H1 (cell line): ENCODE measurements at regions not wholly inside any gene's neighbourhood (a gene's known extent, or its start where the extent isn't known, plus 50 kb on each side); places are given as distances from the start of the nearest gene placed in this dataset.

Experiments used
- CTCF ChIA-PET: fragments of 300-600 bp; sonication (Branson Sonifier 250); formaldehyde crosslinking; loops from one replicate; lab custom pipeline; 2021; ENCODE audit not compliant: partially characterized antibody; lab: Charles Lee
- POLR2A ChIA-PET: fragments of 300-600 bp; sonication (Branson Sonifier 250); formaldehyde crosslinking; loops from one replicate; lab custom pipeline; 2021; ENCODE audit warnings: inconsistent platforms; ENCODE audit not compliant: partially characterized antibody; lab: Charles Lee
- DNase-seq, 2 experiments: peaks; one replicate each; pipeline versions ENCODE4 v3.0.0 to v3.0.0-alpha.2; 2010 to 2022; ENCODE audit warnings: low spot score in 2 of 2, low read depth in 1 of 2, mixed read lengths in 1 of 2
- FAIRE-seq: peaks from 2 replicates; lab custom pipeline; 2011; peaks lifted over from hg19 to GRCh38; lab: Jason Lieb, UNC
- H2AFZ ChIP-seq: 2 replicates; pipeline ENCODE4 v1.8.1; 2012; ENCODE audit warnings: low read length, inconsistent platforms
- H2AK5ac ChIP-seq: 2 replicates; pipeline ENCODE4 v1.6.1; 2013; ENCODE audit warnings: low read depth, low read length
- H2BK120ac ChIP-seq: replicated peaks from 2 replicates; pipeline ENCODE3; 2013; ENCODE audit warnings: low read depth, low read length, inconsistent platforms
- H2BK12ac ChIP-seq: 2 replicates; pipeline ENCODE4 v1.6.1; 2013; ENCODE audit warnings: low read depth, low read length
- H2BK15ac ChIP-seq: 2 replicates; pipeline ENCODE4 v1.6.1; 2013; ENCODE audit warnings: low read length
- H2BK20ac ChIP-seq: 2 replicates; pipeline ENCODE4 v1.6.1; 2013; ENCODE audit warnings: low read length
- H2BK5ac ChIP-seq: 2 replicates; pipeline ENCODE4 v1.6.1; 2013; ENCODE audit warnings: low read depth, low read length
- H3K14ac ChIP-seq: 2 replicates; pipeline ENCODE4 v1.6.1; 2013; ENCODE audit warnings: inconsistent platforms; ENCODE audit not compliant: insufficient read length
- H3K18ac ChIP-seq: 2 replicates; pipeline ENCODE4 v1.6.1; 2013; ENCODE audit warnings: low read length; ENCODE audit errors: extremely low read depth
- H3K23ac ChIP-seq: 2 replicates; pipeline ENCODE4 v1.6.1; 2013; ENCODE audit warnings: inconsistent platforms; ENCODE audit not compliant: insufficient read length
- H3K23me2 ChIP-seq: 2 replicates; pipeline ENCODE4 v1.6.1; 2013; ENCODE audit warnings: low read depth, low read length
- H3K27ac ChIP-seq: 2 replicates; pipeline ENCODE4 v1.6.1; 2011; ENCODE audit warnings: low read depth, low read length, inconsistent platforms
- H3K27me3 ChIP-seq, 4 experiments: replicated peaks in 1 of 4; 1 replicate in 1 of 4; 2 replicates in 3 of 4; pipeline versions ENCODE4 v1.6.1 to v1.8.1; 2011 to 2013; ENCODE audit warnings: low read length in 3 of 4, mild to moderate bottlenecking in 3 of 4, inconsistent platforms in 2 of 4, mixed read lengths in 2 of 4, moderate library complexity in 1 of 4; ENCODE audit not compliant: control insufficient read depth in 3 of 4, insufficient read depth in 3 of 4; ENCODE audit errors: extremely low read depth in 1 of 4
- H3K36me3 ChIP-seq, 4 experiments: 2 replicates each; pipeline versions ENCODE4 v1.6.1 to v1.8.1; 2011 to 2013; ENCODE audit warnings: mild to moderate bottlenecking in 4 of 4, low read length in 3 of 4, moderate library complexity in 2 of 4, control low read depth in 1 of 4, inconsistent platforms in 1 of 4; ENCODE audit not compliant: insufficient read depth in 4 of 4, control insufficient read depth in 2 of 4
- H3K4ac ChIP-seq: replicated peaks from 2 replicates; pipeline ENCODE3; 2013; ENCODE audit warnings: low read length, low read depth, mixed read lengths, inconsistent platforms; ENCODE audit not compliant: insufficient read length
- H3K4me1 ChIP-seq, 4 experiments: replicated peaks in 1 of 4; 1 replicate in 1 of 4; 2 replicates in 3 of 4; pipeline versions ENCODE4 v1.6.1 to v1.8.1; 2011 to 2013; ENCODE audit warnings: low read length in 3 of 4, inconsistent platforms in 2 of 4, mixed read lengths in 1 of 4; ENCODE audit not compliant: insufficient read depth in 4 of 4, control insufficient read depth in 3 of 4
- H3K4me2 ChIP-seq, 2 experiments: 2 replicates each; pipeline versions ENCODE4 v1.6.1 to v1.8.1; 2011 to 2013; ENCODE audit warnings: low read depth in 2 of 2, low read length in 2 of 2, control low read depth in 1 of 2, inconsistent platforms in 1 of 2, mild to moderate bottlenecking in 1 of 2; ENCODE audit not compliant: insufficient read depth in 1 of 2
- H3K4me3 ChIP-seq, 4 experiments: fragments of 200-600, 300-600 bp in 1 of 4; sonication (generic), shearing (Covaris generic), sonication (Bioruptor Twin) in 1 of 4; 2 replicates each; pipeline versions ENCODE4 v1.5.1 to v1.8.1; 2011 to 2016; ENCODE audit warnings: low read length in 4 of 4, low read depth in 3 of 4, control low read depth in 2 of 4, inconsistent platforms in 2 of 4, mild to moderate bottlenecking in 2 of 4, mixed read lengths in 1 of 4, moderate library complexity in 1 of 4; ENCODE audit not compliant: insufficient read depth in 2 of 4; ENCODE audit errors: extremely low read depth in 1 of 4
- H3K56ac ChIP-seq: replicated peaks from 2 replicates; pipeline ENCODE3; 2013; ENCODE audit warnings: low read depth, mild to moderate bottlenecking, mixed read lengths, low read length, inconsistent platforms; ENCODE audit not compliant: insufficient read length
- H3K79me1 ChIP-seq: 2 replicates; pipeline ENCODE4 v1.6.1; 2013; ENCODE audit warnings: low read depth, low read length, control low read depth
- H3K79me2 ChIP-seq, 2 experiments: 2 replicates each; pipeline versions ENCODE4 v1.6.1 to v1.8.1; 2012 to 2013; ENCODE audit warnings: low read length in 2 of 2, mild to moderate bottlenecking in 2 of 2, inconsistent platforms in 1 of 2; ENCODE audit not compliant: insufficient read depth in 2 of 2, control insufficient read depth in 1 of 2
- H3K9ac ChIP-seq, 4 experiments: replicated peaks in 1 of 4; 1 replicate in 1 of 4; 2 replicates in 3 of 4; pipeline versions ENCODE4 v1.6.1 to v1.8.1; 2011 to 2013; ENCODE audit warnings: low read depth in 3 of 4, low read length in 3 of 4, control low read depth in 2 of 4, mild to moderate bottlenecking in 2 of 4, moderate library complexity in 2 of 4, inconsistent platforms in 1 of 4; ENCODE audit errors: extremely low read depth in 1 of 4
- H3K9me3 ChIP-seq, 2 experiments: 2 replicates each; pipeline versions ENCODE4 v1.6.1 to v1.8.1; 2012 to 2013; ENCODE audit warnings: mild to moderate bottlenecking in 2 of 2, moderate library complexity in 2 of 2, control low read depth in 1 of 2, inconsistent platforms in 1 of 2, low read depth in 1 of 2, low read length in 1 of 2, mixed read lengths in 1 of 2; ENCODE audit not compliant: insufficient read depth in 2 of 2
- H4K20me1 ChIP-seq, 2 experiments: replicated peaks in 1 of 2; 2 replicates each; pipeline versions ENCODE3 to v1.8.1; 2011 to 2013; ENCODE audit warnings: inconsistent platforms in 2 of 2, low read length in 2 of 2, mild to moderate bottlenecking in 1 of 2; ENCODE audit not compliant: insufficient read depth in 2 of 2, control insufficient read depth in 1 of 2
- H4K5ac ChIP-seq: 2 replicates; pipeline ENCODE4 v1.6.1; 2013; ENCODE audit warnings: low read length, low read depth, mixed read lengths, inconsistent platforms; ENCODE audit not compliant: insufficient read length
- H4K8ac ChIP-seq: 2 replicates; pipeline ENCODE4 v1.8.0; 2013; ENCODE audit warnings: mild to moderate bottlenecking, moderate library complexity, low read length, inconsistent platforms; ENCODE audit not compliant: insufficient read depth; ENCODE audit errors: extremely low read depth
- H4K91ac ChIP-seq: replicated peaks from 2 replicates; pipeline ENCODE3; 2013; ENCODE audit warnings: low read length, mixed read lengths, inconsistent platforms; ENCODE audit not compliant: insufficient read length
- EP300 ChIP-seq, 2 experiments: IDR thresholded peaks; 1 replicate in 1 of 2; 2 replicates in 1 of 2; pipeline ENCODE4 v1.6.1; 2011 to 2012; ENCODE audit warnings: low read depth in 2 of 2, low read length in 2 of 2, mild to moderate bottlenecking in 2 of 2, borderline replicate concordance in 1 of 2, inconsistent platforms in 1 of 2, moderate library complexity in 1 of 2
- SUZ12 ChIP-seq: fragments of 200-600 bp; sonication (generic); IDR thresholded peaks from 2 replicates; pipeline ENCODE4 v1.6.1; 2012; ENCODE audit warnings: mild to moderate bottlenecking, inconsistent platforms, low read length, moderate library complexity, mixed read lengths
- TBP ChIP-seq: IDR thresholded peaks from 2 replicates; pipeline ENCODE4 v1.6.1; 2011; ENCODE audit warnings: low read depth, low read length, improper control_type of control experiment
- ZNF274 ChIP-seq: IDR thresholded peaks from 2 replicates; pipeline ENCODE4 v1.7.0; 2012; ENCODE audit warnings: low read length, borderline replicate concordance; ENCODE audit errors: extremely low read depth
- WGBS, 2 experiments: shearing (Covaris generic) in 1 of 2; methylation state at CpG; one replicate each; pipeline versions ENCODE4 v1.1.6 to v1.1.7; 2013 to 2015; ENCODE audit warnings: low lambda C conversion rate in 2 of 2, mixed read lengths in 2 of 2, inconsistent platforms in 1 of 2, low coverage in 1 of 2, missing lambda C conversion rate in 1 of 2; ENCODE audit not compliant: insufficient replicate concordance in 2 of 2, insufficient coverage in 1 of 2, insufficient read length in 1 of 2; ENCODE audit errors: extremely low coverage in 1 of 2, missing lambda C conversion rate in 1 of 2; 5-methylcytosine and 5-hydroxymethylcytosine counted together
- TF ChIP-seq, protein P1 (sequence below): IDR thresholded peaks from 2 replicates; pipeline ENCODE4 v1.6.1; 2011; ENCODE audit warnings: low read depth, mild to moderate bottlenecking, low read length; ENCODE audit not compliant: insufficient read depth

DNA sequence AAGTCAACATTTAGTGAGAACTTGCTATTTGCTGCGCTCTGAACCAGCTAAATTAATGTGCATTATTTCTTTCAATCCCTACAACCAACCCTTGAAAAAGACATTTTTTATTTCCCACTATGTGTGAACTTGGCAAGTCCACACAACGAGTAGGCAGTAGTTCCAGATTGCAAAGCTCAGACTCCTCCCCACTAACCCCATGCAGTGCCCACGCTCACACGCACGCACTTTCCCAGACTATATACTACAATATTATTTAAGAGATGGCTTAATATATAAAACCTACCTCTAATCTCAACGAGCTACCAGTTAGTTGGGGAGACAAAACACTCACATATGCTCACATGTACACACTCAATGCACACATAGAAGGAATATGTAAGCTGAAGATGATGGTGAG, 671.2 kb downstream of the LMO4 start:
- POLR2A ChIA-PET: no interaction called here
- DNase-seq: no peak
- CTCF ChIA-PET: interaction anchor here (1.0 to 1.6 kb wide), 5 partner anchors 10 to 181 kb away, joined by 3 to 9 read pairs (median 4); no protein-coding TSS in a partner anchor

More for the DNA sequence above, 671.2 kb downstream of the LMO4 start:
- no peaks in the 10 kb centered on the region for H3K79me1 ChIP-seq
- no peak overlapping the region for H2BK12ac ChIP-seq
- no peak for TF ChIP-seq ZNF274
- TF ChIP-seq EP300 (IDR thresholded peaks at IDR 0.05; ENCODE audit: borderline replicate concordance in 1 of 2, low read depth in 2 of 2, low read length in 2 of 2): no peak
- TF ChIP-seq, protein P1, sequence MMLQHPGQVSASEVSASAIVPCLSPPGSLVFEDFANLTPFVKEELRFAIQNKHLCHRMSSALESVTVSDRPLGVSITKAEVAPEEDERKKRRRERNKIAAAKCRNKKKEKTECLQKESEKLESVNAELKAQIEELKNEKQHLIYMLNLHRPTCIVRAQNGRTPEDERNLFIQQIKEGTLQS: no peak
- TF ChIP-seq TBP: no peak
- TF ChIP-seq SUZ12: no peak
- no peaks in the 10 kb centered on the region for H3K9me3 ChIP-seq
- no peaks in the 10 kb centered on the region for H4K20me1 ChIP-seq
- no peak overlapping the region for H3K9ac ChIP-seq
- no peak overlapping the region for H2BK120ac ChIP-seq
- H2AK5ac ChIP-seq: no peak overlapping the region
- H2BK20ac ChIP-seq: no peak overlapping the region
- no peak overlapping the region for H3K27ac ChIP-seq
- no peaks in the 10 kb centered on the region for H3K79me2 ChIP-seq
- no peak overlapping the region for H3K4ac ChIP-seq
- H3K18ac ChIP-seq: no peak overlapping the region
- H3K4me2 ChIP-seq: no peak overlapping the region
- H3K27me3 ChIP-seq: no peaks in the 10 kb centered on the region
- H3K4me1 ChIP-seq: no peaks in the 10 kb centered on the region
- no peaks in the 10 kb centered on the region for H3K23me2 ChIP-seq
- 0 out of 2 replicates have a peak overlapping the region, but pooled peaks have one; percentile 32 for H2AFZ ChIP-seq
- WGBS, 2 experiments: 95% methylated on average over 6 of the region's 6 CpGs; no CpG with 5 or more reads in 1 of the 2 experiments
- no peaks in the 10 kb centered on the region for H3K36me3 ChIP-seq
- no peak overlapping the region for H4K91ac ChIP-seq
- FAIRE-seq: no peak
- no peak overlapping the region for H2BK15ac ChIP-seq
- H3K14ac ChIP-seq: no peak overlapping the region
- H4K5ac ChIP-seq: no peak overlapping the region
- no peak overlapping the region for H3K4me3 ChIP-seq
- H4K8ac ChIP-seq: no peak overlapping the region
- H3K56ac ChIP-seq: no peak overlapping the region
- H2BK5ac ChIP-seq: no peak overlapping the region
- no peak overlapping the region for H3K23ac ChIP-seq
